OCI-LY7 (cell line): ENCODE measurements at regions not wholly inside any gene's neighbourhood (a gene's known extent, or its start where the extent isn't known, plus 50 kb on each side); places are given as distances from the start of the nearest gene placed in this dataset.

ENCODE experiments used
- CTCF ChIP-seq: fragments of 200-600 bp; sonication (generic); conservative IDR thresholded peaks from 2 replicates; pipeline ENCODE4 v1.5.1; 2014; ENCODE audit warnings: mild to moderate bottlenecking, antibody characterized with exemption, low read length, moderate library complexity, mixed read lengths
- EZH2phosphoT487 ChIP-seq: fragments of 200-600 bp; sonication (generic); IDR thresholded peaks from 2 replicates; pipeline ENCODE4 v1.6.1; 2018; ENCODE audit warnings: low read depth, borderline replicate concordance, mild to moderate bottlenecking, mixed run types, antibody characterized with exemption, low read length, moderate library complexity, mixed read lengths

GRCh38 chr18:10131081-10131459 lies 217.3 kb downstream of the VAPA start:
- TF ChIP-seq EZH2phosphoT487 (no peak), CTCF (no peak)
